Thyroid gland (tissue), 4 donors: ENCODE measurements at regions not wholly inside any gene's neighbourhood (a gene's known extent, or its start where the extent isn't known, plus 50 kb on each side); places are given as distances from the start of the nearest gene placed in this dataset.

Experiments used
- DNase-seq, 2 donors: peaks; one replicate each; pipeline ENCODE4 v3.0.0-alpha.2; 2019
- H3K27ac ChIP-seq, 3 donors: fragments of 200-600 bp; sonication (generic); 1 replicate in 2 of 3; 2 replicates in 1 of 3; pipeline ENCODE4 v1.5.1; 2016 to 2019; ENCODE audit warnings: mild to moderate bottlenecking in 1 of 3, moderate library complexity in 1 of 3
- H3K27me3 ChIP-seq: fragments of 200-600 bp; sonication (generic); one replicate; pipeline ENCODE4 v1.5.1; 2019
- H3K36me3 ChIP-seq, 2 donors: fragments of 200-600 bp; sonication (generic); one replicate each; pipeline ENCODE4 v1.5.1; 2016 to 2019
- H3K4me1 ChIP-seq, 2 donors: fragments of 200-600 bp; sonication (generic); one replicate each; pipeline ENCODE4 v1.5.1; 2017 to 2019
- H3K4me3 ChIP-seq, 3 donors: fragments of 200-600 bp; sonication (generic); replicated peaks in 1 of 3; 1 replicate in 2 of 3; 2 replicates in 1 of 3; pipeline ENCODE4 v1.5.1; 2016; ENCODE audit warnings: mild to moderate bottlenecking in 1 of 3
- H3K9me3 ChIP-seq: fragments of 200-600 bp; sonication (generic); one replicate; pipeline ENCODE4 v1.5.1; 2017
- POLR2A ChIP-seq, 2 donors: fragments of 450-650 bp; IDR thresholded peaks; one replicate each; pipeline ENCODE4 v1.6.1; 2017; ENCODE audit warnings: antibody characterized with exemption in 2 of 2, mild to moderate bottlenecking in 2 of 2, moderate library complexity in 1 of 2
- WGBS, 2 donors: methylation state at CpG; one replicate each; pipeline ENCODE4 v1.1.5; 2017; 5-methylcytosine and 5-hydroxymethylcytosine counted together
- intact Hi-C: fragments of 100-400 bp; cut with DNase I; formaldehyde crosslinking; loops from one replicate; pipeline ENCODE4 v1.15.1; 2023
- TF ChIP-seq, protein P1 (sequence below), 6 experiments: fragments of 200-600 bp in 3 of 6; fragments of 450-650 bp in 3 of 6; sonication (generic) in 3 of 6; IDR thresholded peaks; one replicate each; pipeline ENCODE4 v1.5.1; 2016 to 2019; ENCODE audit warnings: antibody characterized with exemption in 6 of 6, mild to moderate bottlenecking in 2 of 6, inconsistent platforms in 1 of 6, moderate library complexity in 1 of 6

DNA sequence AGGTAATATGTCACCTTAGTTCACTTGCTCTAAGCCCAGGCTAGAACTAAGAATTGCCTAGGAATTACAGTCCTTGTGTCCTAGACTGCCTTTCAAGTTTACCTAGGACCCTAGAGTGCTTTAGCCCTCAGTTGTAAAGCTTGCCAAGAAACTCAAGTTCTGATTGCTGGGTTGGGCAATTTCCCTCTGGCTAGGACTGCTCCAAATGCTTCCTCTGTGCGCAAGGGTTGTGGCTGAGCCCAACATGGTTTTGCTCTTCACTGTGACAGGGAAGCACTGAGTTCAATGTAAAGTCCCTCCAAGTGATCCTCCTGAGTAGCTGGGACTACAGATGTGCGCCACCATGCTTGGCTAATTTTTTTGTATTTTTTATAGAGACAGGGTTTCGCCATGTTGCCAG lies 102.3 kb upstream of the NEK7 start:
- TF ChIP-seq, protein P1, sequence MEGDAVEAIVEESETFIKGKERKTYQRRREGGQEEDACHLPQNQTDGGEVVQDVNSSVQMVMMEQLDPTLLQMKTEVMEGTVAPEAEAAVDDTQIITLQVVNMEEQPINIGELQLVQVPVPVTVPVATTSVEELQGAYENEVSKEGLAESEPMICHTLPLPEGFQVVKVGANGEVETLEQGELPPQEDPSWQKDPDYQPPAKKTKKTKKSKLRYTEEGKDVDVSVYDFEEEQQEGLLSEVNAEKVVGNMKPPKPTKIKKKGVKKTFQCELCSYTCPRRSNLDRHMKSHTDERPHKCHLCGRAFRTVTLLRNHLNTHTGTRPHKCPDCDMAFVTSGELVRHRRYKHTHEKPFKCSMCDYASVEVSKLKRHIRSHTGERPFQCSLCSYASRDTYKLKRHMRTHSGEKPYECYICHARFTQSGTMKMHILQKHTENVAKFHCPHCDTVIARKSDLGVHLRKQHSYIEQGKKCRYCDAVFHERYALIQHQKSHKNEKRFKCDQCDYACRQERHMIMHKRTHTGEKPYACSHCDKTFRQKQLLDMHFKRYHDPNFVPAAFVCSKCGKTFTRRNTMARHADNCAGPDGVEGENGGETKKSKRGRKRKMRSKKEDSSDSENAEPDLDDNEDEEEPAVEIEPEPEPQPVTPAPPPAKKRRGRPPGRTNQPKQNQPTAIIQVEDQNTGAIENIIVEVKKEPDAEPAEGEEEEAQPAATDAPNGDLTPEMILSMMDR (IDR thresholded peaks at IDR 0.05) = no peak
- TF ChIP-seq POLR2A (IDR thresholded peaks at IDR 0.05) = no peak
- H3K9me3 ChIP-seq = no peaks in the 10 kb centered on the region
- no peaks in the 10 kb centered on the region for H3K4me1 ChIP-seq
- H3K4me3 ChIP-seq = no peak overlapping the region
- 96 to 98% methylated on average over 3 of the region's 3 CpGs for WGBS, 2 donors
- no peak overlapping the region for H3K27ac ChIP-seq
- no peak for DNase-seq
- no peaks in the 10 kb centered on the region for H3K27me3 ChIP-seq
- H3K36me3 ChIP-seq = no peaks in the 10 kb centered on the region
- intact Hi-C loops = no loop called here

DNA sequence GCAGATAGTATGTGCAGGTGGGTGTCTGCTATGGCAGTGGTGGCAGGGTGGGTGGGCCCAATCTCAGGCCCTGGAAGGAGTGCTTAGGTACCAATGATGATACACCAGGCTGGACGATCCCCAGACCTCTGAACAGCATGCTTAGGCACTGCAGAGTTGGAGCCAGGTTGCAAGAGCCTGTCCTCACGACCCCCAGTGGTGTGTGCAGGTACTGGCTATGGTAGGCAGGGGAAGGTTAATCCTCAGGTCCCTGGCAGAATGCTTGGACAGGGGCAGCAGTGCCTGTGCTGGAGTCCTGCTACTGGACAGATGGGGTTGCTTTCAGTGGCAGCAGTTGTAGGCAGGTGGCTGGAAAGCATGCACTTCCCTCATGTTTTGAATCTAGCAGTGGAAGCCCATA lies 100.5 kb upstream of the NEK7 start:
- no peak for TF ChIP-seq POLR2A (IDR thresholded peaks at IDR 0.05)
- TF ChIP-seq, protein P1 (IDR thresholded peaks at IDR 0.05) = no peak
- no peak for DNase-seq
- H3K36me3 ChIP-seq = no peaks in the 10 kb centered on the region
- 50 to 62% methylated on average over 2 of the region's 2 CpGs for WGBS, 2 donors
- H3K9me3 ChIP-seq = no peaks in the 10 kb centered on the region
- no peaks in the 10 kb centered on the region for H3K27me3 ChIP-seq
- H3K4me1 ChIP-seq = no peaks in the 10 kb centered on the region
- intact Hi-C loops = no loop called here
- no peak overlapping the region for H3K4me3 ChIP-seq
- no peak overlapping the region for H3K27ac ChIP-seq

DNA sequence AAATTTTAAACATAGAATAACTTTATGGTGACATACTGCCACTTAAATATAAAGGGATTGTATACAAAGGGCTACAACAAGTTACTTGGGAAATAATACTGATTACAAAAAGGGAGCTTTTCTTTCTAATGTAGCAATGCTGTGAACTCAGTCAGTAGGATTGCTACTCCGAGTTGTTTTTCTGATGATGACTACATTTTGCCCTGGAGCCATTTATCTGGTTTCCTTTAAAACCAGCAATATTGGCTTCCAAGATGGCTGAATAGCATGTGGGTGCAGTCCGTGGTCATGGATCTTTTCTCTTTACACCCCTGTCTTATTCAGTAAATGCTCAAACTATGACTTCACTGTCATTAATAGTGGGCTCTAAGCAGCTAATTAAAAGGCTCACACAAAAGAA lies 92.6 kb upstream of the NEK7 start:
- TF ChIP-seq, protein P1 (IDR thresholded peaks at IDR 0.05) = no peak
- no peak for TF ChIP-seq POLR2A (IDR thresholded peaks at IDR 0.05)
- H3K27me3 ChIP-seq = no peaks in the 10 kb centered on the region
- H3K36me3 ChIP-seq = no peaks in the 10 kb centered on the region
- intact Hi-C loops = no loop called here
- H3K27ac ChIP-seq = no peak overlapping the region
- H3K4me3 ChIP-seq = no peak overlapping the region
- H3K9me3 ChIP-seq = no peaks in the 10 kb centered on the region
- DNase-seq = no peak
- 87 to 93% methylated on average over 2 of the region's 2 CpGs for WGBS, 2 donors
- H3K4me1 ChIP-seq = no peaks in the 10 kb centered on the region

DNA sequence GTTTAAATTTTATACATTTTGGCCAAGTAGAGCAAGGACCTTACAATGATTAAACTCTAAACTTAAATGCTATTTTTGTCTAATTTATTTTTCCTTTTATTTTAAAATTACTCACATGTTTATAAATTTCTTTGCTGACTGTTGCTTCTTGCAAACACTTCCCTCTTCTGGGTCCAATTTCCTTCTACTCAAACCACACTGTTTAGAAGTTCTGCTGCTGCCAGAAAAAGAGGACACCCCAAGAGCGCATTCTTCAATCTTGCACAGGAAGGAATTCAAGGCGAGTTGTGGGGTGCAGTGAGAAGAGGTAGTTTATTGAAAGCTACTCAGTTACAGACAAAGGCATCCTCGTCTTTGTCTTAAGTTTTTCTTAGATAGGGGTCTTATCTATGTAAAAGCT lies 88.5 kb upstream of the NEK7 start:
- Histone ChIP-seq H3K4me1 (no peaks in the 10 kb centered on the region), H3K36me3 (no peaks in the 10 kb centered on the region), H3K9me3 (no peaks in the 10 kb centered on the region), H3K4me3 (no peak overlapping the region), H3K27me3 (no peaks in the 10 kb centered on the region), H3K27ac (no peak overlapping the region)
- WGBS, 2 donors = 79 to 83% methylated on average over 3 of the region's 3 CpGs
- no peak for TF ChIP-seq POLR2A (IDR thresholded peaks at IDR 0.05)
- TF ChIP-seq, protein P1 (IDR thresholded peaks at IDR 0.05) = no peak
- intact Hi-C loops = no loop called here
- no peak for DNase-seq

DNA sequence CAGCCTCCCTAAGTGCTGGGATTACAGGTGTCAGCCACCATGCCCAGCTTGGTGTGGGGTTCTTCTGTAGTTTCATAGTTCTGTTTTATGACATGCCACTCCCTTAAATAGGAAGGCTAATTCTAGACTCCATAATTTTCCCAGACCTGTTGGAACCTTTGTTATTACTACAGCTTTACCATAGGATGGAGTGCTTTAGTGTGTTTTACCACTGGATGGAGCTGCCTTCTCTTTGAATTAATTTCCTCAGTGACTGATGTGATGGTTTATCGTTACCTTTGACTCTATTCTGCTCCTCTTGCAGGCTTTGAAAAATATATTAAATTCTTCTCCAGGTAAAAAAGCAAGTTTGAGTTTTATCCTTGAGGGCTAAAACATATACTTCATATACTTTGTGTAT lies 84.6 kb upstream of the NEK7 start:
- Histone ChIP-seq H3K27me3 (no peaks in the 10 kb centered on the region), H3K9me3 (no peaks in the 10 kb centered on the region), H3K27ac (no peak overlapping the region), H3K4me3 (no peak overlapping the region), H3K36me3 (no peaks in the 10 kb centered on the region), H3K4me1 (no peaks in the 10 kb centered on the region)
- TF ChIP-seq, protein P1 (IDR thresholded peaks at IDR 0.05) = no peak
- TF ChIP-seq POLR2A (IDR thresholded peaks at IDR 0.05) = no peak
- DNase-seq = no peak
- WGBS, 2 donors = 75 to 81% methylated on average over 1 of the region's 1 CpG
- intact Hi-C loops = no loop called here
